HAP-1 (cell line): ENCODE measurements at regions not wholly inside any gene's neighbourhood (a gene's known extent, or its start where the extent isn't known, plus 50 kb on each side); places are given as distances from the start of the nearest gene placed in this dataset.
"Not testable (repeated sequence)": the region's sequence is repeated elsewhere in the genome, so short reads cannot be mapped to it uniquely, and the experiment has no call there.

Source experiments
- DNase-seq, 2 experiments: peaks; one replicate each; pipeline ENCODE4 v3.0.0-alpha.2; 2016 to 2020; ENCODE audit warnings: low spot score in 2 of 2
- H3K27me3 ChIP-seq: fragments of 250-450 bp; sonication (Bioruptor Pico); 2 replicates; pipeline ENCODE4 v1.5.1; 2020; ENCODE audit warnings: low read depth, mild to moderate bottlenecking, moderate library complexity
- H3K36me3 ChIP-seq: fragments of 250-450 bp; sonication (Bioruptor Pico); replicated peaks from 2 replicates; pipeline ENCODE4 v1.5.1; 2020; ENCODE audit warnings: mild to moderate bottlenecking
- H3K4me1 ChIP-seq: fragments of 250-450 bp; sonication (Bioruptor Pico); 2 replicates; pipeline ENCODE4 v1.5.1; 2020; ENCODE audit warnings: mild to moderate bottlenecking
- H3K4me3 ChIP-seq: fragments of 250-450 bp; sonication (Bioruptor Pico); 2 replicates; pipeline ENCODE4 v1.5.1; 2020; ENCODE audit warnings: mild to moderate bottlenecking, moderate library complexity
- H3K9me3 ChIP-seq: fragments of 250-450 bp; sonication (Bioruptor Pico); 2 replicates; pipeline ENCODE4 v1.5.1; 2020; ENCODE audit warnings: mild to moderate bottlenecking, moderate library complexity
- in situ Hi-C: fragments of 300-500 bp; cut with MboI; formaldehyde crosslinking; loops from 3 replicates; pipeline ENCODE4 v1.14.3; 2020; ENCODE audit warnings: low sequenced_read_pairs, inconsistent platforms, mixed read lengths

- Histone ChIP-seq H3K4me1 (no peaks in the 10 kb centered on the region), H3K4me3 (no peak overlapping the region), H3K27me3 (no peaks in the 10 kb centered on the region), H3K9me3 (no peaks in the 10 kb centered on the region), H3K36me3 (no peaks in the 10 kb centered on the region)
- in situ Hi-C loops = no loop called here
- DNase-seq = no peak
Measured at GRCh38 chr2:55781542-55781941, 87.9 kb upstream of the PNPT1 start.

GRCh38 chr2:55780697-55781096, 87.1 kb upstream of the PNPT1 start:
- no peak for DNase-seq
- H3K27me3 ChIP-seq = no peaks in the 10 kb centered on the region
- no peaks in the 10 kb centered on the region for H3K36me3 ChIP-seq
- no peak overlapping the region for H3K4me3 ChIP-seq
- in situ Hi-C loops = no loop called here
- no peaks in the 10 kb centered on the region for H3K9me3 ChIP-seq
- H3K4me1 ChIP-seq = no peaks in the 10 kb centered on the region

- H3K4me3 ChIP-seq = no peak overlapping the region
- H3K27me3 ChIP-seq = no peaks in the 10 kb centered on the region
- peak in 1 of 2 experiments; percentile 11 for DNase-seq
- no peaks in the 10 kb centered on the region for H3K4me1 ChIP-seq
- peaks cover 3% of the 10 kb centered on the region; the same call in 1 of the 2 replicates for H3K9me3 ChIP-seq
- in situ Hi-C loops = no loop called here
- H3K36me3 ChIP-seq = no peaks in the 10 kb centered on the region
Measured at GRCh38 chr2:55779459-55780421, 86.1 kb upstream of the PNPT1 start.

GRCh38 chr2:55776966-55777365, 83.3 kb upstream of the PNPT1 start:
- in situ Hi-C loops = no loop called here
- Histone ChIP-seq H3K27me3 (no peaks in the 10 kb centered on the region), H3K4me1 (no peaks in the 10 kb centered on the region), H3K9me3 (peaks cover 3% of the 10 kb centered on the region; the same call in 1 of the 2 replicates), H3K36me3 (no peaks in the 10 kb centered on the region), H3K4me3 (no peak overlapping the region)
- DNase-seq = no peak

GRCh38 chr2:55776479-55776878, 82.8 kb upstream of the PNPT1 start:
- Histone ChIP-seq H3K36me3 (no peaks in the 10 kb centered on the region), H3K4me3 (no peak overlapping the region), H3K27me3 (no peaks in the 10 kb centered on the region), H3K9me3 (peaks cover 3% of the 10 kb centered on the region; the same call in 1 of the 2 replicates), H3K4me1 (no peaks in the 10 kb centered on the region)
- DNase-seq = no peak
- in situ Hi-C loops = no loop called here

- in situ Hi-C loops = no loop called here
- H3K27me3 ChIP-seq = no peaks in the 10 kb centered on the region
- no peak for DNase-seq
- H3K36me3 ChIP-seq = no peaks in the 10 kb centered on the region
- H3K4me3 ChIP-seq = no peak overlapping the region
- no peaks in the 10 kb centered on the region for H3K4me1 ChIP-seq
- H3K9me3 ChIP-seq = peaks cover 3% of the 10 kb centered on the region; the same call in 1 of the 2 replicates
Measured at GRCh38 chr2:55775828-55776227, 82.2 kb upstream of the PNPT1 start.

- in situ Hi-C loops = not testable (repeated sequence)
Measured at GRCh38 chr2:55773651-55774050, 80.0 kb upstream of the PNPT1 start.

GRCh38 chr2:55772109-55772980, 78.7 kb upstream of the PNPT1 start:
- Histone ChIP-seq H3K9me3 (peaks cover 3% of the 10 kb centered on the region; the same call in 1 of the 2 replicates), H3K36me3 (no peaks in the 10 kb centered on the region), H3K27me3 (no peaks in the 10 kb centered on the region), H3K4me1 (no peaks in the 10 kb centered on the region), H3K4me3 (no peak overlapping the region)
- no peak for DNase-seq
- in situ Hi-C loops = no loop called here

More at GRCh38 chr2:55773651-55774050, 80.0 kb upstream of the PNPT1 start:
- not testable (repeated sequence) for H3K4me1 ChIP-seq, H3K4me3 ChIP-seq, H3K36me3 ChIP-seq, H3K9me3 ChIP-seq, DNase-seq, H3K27me3 ChIP-seq

- H3K9me3 ChIP-seq = peaks cover 3% of the 10 kb centered on the region; the same call in 1 of the 2 replicates
- no peaks in the 10 kb centered on the region for H3K4me1 ChIP-seq
- H3K36me3 ChIP-seq = no peaks in the 10 kb centered on the region
- peak in 1 of 2 experiments; percentile 42 for DNase-seq
- no peaks in the 10 kb centered on the region for H3K27me3 ChIP-seq
- no peak overlapping the region for H3K4me3 ChIP-seq
- in situ Hi-C loops = no loop called here
Measured at GRCh38 chr2:55771612-55772011, 78.0 kb upstream of the PNPT1 start.

- Histone ChIP-seq H3K36me3 (no peaks in the 10 kb centered on the region), H3K4me1 (no peaks in the 10 kb centered on the region), H3K9me3 (no peaks in the 10 kb centered on the region), H3K27me3 (no peaks in the 10 kb centered on the region), H3K4me3 (no peak overlapping the region)
- in situ Hi-C loops = no loop called here
- no peak for DNase-seq
Measured at GRCh38 chr2:55768991-55769390, 75.3 kb upstream of the PNPT1 start.

GRCh38 chr2:55766947-55767346, 73.3 kb upstream of the PNPT1 start:
- in situ Hi-C loops = no loop called here
- no peak overlapping the region for H3K4me3 ChIP-seq
- no peaks in the 10 kb centered on the region for H3K4me1 ChIP-seq
- no peaks in the 10 kb centered on the region for H3K27me3 ChIP-seq
- no peak for DNase-seq
- no peaks in the 10 kb centered on the region for H3K9me3 ChIP-seq
- no peaks in the 10 kb centered on the region for H3K36me3 ChIP-seq

- H3K4me3 ChIP-seq, H3K4me1 ChIP-seq, in situ Hi-C loops, H3K36me3 ChIP-seq, H3K27me3 ChIP-seq, H3K9me3 ChIP-seq: not testable (repeated sequence)
- peak in 1 of 2 experiments; percentile 25 for DNase-seq
Measured at GRCh38 chr2:55765708-55766107, 72.1 kb upstream of the PNPT1 start.

- no peaks in the 10 kb centered on the region for H3K36me3 ChIP-seq
- no peaks in the 10 kb centered on the region for H3K4me1 ChIP-seq
- DNase-seq = no peak
- H3K9me3 ChIP-seq = no peaks in the 10 kb centered on the region
- no peaks in the 10 kb centered on the region for H3K27me3 ChIP-seq
- H3K4me3 ChIP-seq = no peak overlapping the region
- in situ Hi-C loops = no loop called here
Measured at GRCh38 chr2:55763721-55764120, 70.1 kb upstream of the PNPT1 start.

GRCh38 chr2:55761526-55761925, 67.9 kb upstream of the PNPT1 start:
- H3K27me3 ChIP-seq = no peaks in the 10 kb centered on the region
- H3K4me3 ChIP-seq = no peak overlapping the region
- H3K36me3 ChIP-seq = no peaks in the 10 kb centered on the region
- H3K4me1 ChIP-seq = no peaks in the 10 kb centered on the region
- in situ Hi-C loops = no loop called here
- DNase-seq = no peak
- H3K9me3 ChIP-seq = no peaks in the 10 kb centered on the region
